ENCODE measurements at regions not wholly inside any gene's neighbourhood (a gene's known extent, or its start where the extent isn't known, plus 50 kb on each side); places are given as distances from the start of the nearest gene placed in this dataset.

DNA sequence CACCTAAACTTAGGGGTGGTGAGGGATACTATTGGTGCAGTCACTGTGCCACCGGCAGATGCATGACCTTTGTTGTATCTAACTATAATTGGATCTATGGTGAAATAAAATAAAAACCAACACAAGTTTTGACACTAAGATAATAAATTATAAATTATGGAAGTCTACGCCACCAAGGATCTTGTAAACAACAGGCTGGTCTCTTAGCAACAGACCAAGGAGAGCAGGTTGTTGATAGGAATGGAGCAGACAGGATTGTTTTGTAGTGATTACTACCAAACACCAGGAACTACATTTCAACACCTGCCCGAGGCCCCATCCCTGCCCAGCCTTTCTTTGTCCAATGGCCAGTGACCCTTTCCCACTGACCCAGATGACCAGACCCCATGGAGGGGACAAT is 1178.0 kb downstream of the VRK1 start:
- Histone ChIP-seq H3K4me1 (ENCODE audit: control insufficient read depth, insufficient read depth, low read length) (no peaks in the 10 kb centered on the region), H3K27me3 (ENCODE audit: control insufficient read depth, insufficient read depth, low read length) (no peaks in the 10 kb centered on the region), H3K9me3 (ENCODE audit: control insufficient read depth, low read depth, low read length) (no peaks in the 10 kb centered on the region), H3K27ac (ENCODE audit: low read length) (no peak overlapping the region), H3K36me3 (ENCODE audit: control insufficient read depth, insufficient read depth, low read length) (no peaks in the 10 kb centered on the region), H3K4me3 (ENCODE audit: low read length) (no peak overlapping the region)
- DNase-seq = no peak
- WGBS (ENCODE audit: insufficient coverage, low lambda C conversion rate) = 60% methylated on average over 1 of the region's 3 CpGs

DNA sequence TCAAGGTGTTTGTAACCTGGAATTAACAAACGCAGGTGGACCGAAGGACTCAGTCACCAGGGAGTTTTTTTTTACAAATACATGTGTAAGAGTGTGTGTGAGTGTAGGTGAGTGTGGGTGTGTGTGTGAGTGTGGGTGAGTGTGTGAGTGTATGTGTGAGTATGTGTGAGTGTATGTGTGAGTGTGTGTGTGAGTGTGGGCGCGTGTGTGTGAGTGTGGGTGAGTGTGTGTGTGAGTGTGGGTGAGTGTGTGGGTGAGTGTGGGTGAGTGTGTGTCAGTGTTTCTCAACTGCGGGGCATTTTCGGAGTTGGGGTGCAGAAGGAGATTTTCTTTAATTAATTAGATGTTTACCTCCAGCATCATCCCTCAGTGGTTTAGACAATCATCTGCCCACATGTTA is 1178.8 kb downstream of the VRK1 start:
- no peaks in the 10 kb centered on the region for H3K27me3 ChIP-seq (ENCODE audit: control insufficient read depth, insufficient read depth, low read length)
- no peaks in the 10 kb centered on the region for H3K4me1 ChIP-seq (ENCODE audit: control insufficient read depth, insufficient read depth, low read length)
- no peaks in the 10 kb centered on the region for H3K9me3 ChIP-seq (ENCODE audit: control insufficient read depth, low read depth, low read length)
- no peaks in the 10 kb centered on the region for H3K36me3 ChIP-seq (ENCODE audit: control insufficient read depth, insufficient read depth, low read length)
- WGBS (ENCODE audit: insufficient coverage, low lambda C conversion rate) = 100% methylated on average over 2 of the region's 6 CpGs
- no peak overlapping the region for H3K4me3 ChIP-seq (ENCODE audit: low read length)
- H3K27ac ChIP-seq (ENCODE audit: low read length) = no peak overlapping the region
- DNase-seq = no peak

DNA sequence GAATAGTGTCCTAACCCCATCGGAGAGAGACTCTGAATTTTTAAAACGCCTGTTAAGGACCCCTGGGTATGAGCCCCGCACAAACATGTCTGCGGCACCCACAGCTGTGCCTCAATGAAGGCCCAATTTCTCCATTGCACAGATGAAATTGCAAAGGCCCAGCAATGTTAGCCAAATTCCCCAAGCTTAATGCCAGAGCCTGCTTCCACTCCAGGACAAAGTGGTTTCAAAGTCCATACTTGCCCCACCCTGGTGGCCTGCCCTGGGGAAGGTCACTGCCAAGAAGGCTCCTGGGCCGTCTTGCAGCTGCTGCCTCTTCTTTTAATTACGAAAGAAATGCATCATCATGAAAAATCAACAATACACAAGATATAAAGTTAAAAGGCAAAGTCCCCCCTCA is 1179.7 kb downstream of the VRK1 start:
- Histone ChIP-seq H3K4me3 (ENCODE audit: low read length) (no peak overlapping the region), H3K27ac (ENCODE audit: low read length) (no peak overlapping the region), H3K36me3 (ENCODE audit: control insufficient read depth, insufficient read depth, low read length) (no peaks in the 10 kb centered on the region), H3K9me3 (ENCODE audit: control insufficient read depth, low read depth, low read length) (no peaks in the 10 kb centered on the region), H3K27me3 (ENCODE audit: control insufficient read depth, insufficient read depth, low read length) (no peaks in the 10 kb centered on the region), H3K4me1 (ENCODE audit: control insufficient read depth, insufficient read depth, low read length) (no peaks in the 10 kb centered on the region)
- WGBS (ENCODE audit: insufficient coverage, low lambda C conversion rate) = no CpG with 5 or more reads among the region's 6 CpGs
- DNase-seq = peak in 1 of 2 donors; percentile 9

DNA sequence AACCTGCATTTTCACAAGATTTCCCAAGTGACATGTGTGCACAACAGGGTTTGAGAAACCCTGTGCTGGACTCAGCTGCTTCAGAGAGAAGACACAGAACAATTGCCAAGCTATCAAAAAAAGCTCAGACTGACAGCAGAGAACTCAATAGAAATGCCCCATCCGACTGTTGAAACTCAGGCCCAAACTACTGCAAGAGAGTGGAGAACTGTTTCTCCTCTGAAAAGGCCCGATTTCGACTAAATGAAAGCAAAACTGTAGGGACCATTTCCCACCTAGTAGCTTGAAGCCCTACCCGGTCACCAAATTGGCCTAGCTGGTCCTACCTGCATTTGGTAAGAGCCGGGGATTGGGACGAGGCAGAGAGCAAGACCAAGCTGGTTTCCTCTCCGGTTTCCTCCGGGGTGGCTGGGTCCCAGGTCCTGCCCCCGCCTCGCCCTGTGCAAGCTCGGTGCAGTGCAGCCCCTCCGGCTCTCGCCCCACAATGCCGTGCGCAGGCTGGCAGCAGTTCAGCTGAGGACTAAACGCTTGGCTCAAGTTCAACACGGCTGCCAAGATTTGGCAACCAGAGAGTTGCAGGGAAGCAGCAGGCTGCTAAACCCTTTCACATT is 1180.6 kb downstream of the VRK1 start:
- WGBS (ENCODE audit: insufficient coverage, low lambda C conversion rate) = no CpG with 5 or more reads among the region's 17 CpGs
- Histone ChIP-seq H3K27me3 (ENCODE audit: control insufficient read depth, insufficient read depth, low read length) (no peaks in the 10 kb centered on the region), H3K36me3 (ENCODE audit: control insufficient read depth, insufficient read depth, low read length) (no peaks in the 10 kb centered on the region), H3K9me3 (ENCODE audit: control insufficient read depth, low read depth, low read length) (no peaks in the 10 kb centered on the region), H3K4me3 (ENCODE audit: low read length) (no peak overlapping the region), H3K27ac (ENCODE audit: low read length) (no peak overlapping the region), H3K4me1 (ENCODE audit: control insufficient read depth, insufficient read depth, low read length) (no peaks in the 10 kb centered on the region)
- peak; percentile 13 to 34 for DNase-seq

DNA sequence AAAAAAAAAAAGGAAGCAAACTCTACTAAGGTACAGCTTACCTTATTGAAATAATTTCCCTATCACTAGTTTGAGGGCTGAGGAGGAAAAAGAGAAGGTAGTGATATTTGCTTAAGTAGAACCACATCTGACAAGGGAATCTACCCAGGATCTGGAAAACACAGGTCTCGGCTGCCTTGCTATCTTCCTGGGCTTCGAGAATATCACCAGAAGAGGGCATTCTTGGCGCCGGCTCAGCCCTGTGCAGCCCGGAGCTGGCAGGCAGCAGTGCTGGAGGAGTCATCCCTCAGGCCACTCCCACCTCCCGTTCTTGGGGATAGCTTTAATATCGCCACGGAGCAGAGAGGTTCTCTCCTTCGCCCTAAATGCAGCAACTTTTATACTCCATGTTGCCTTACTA is 1181.2 kb downstream of the VRK1 start:
- Histone ChIP-seq H3K4me3 (ENCODE audit: low read length) (no peak overlapping the region), H3K9me3 (ENCODE audit: control insufficient read depth, low read depth, low read length) (no peaks in the 10 kb centered on the region), H3K27ac (ENCODE audit: low read length) (no peak overlapping the region), H3K27me3 (ENCODE audit: control insufficient read depth, insufficient read depth, low read length) (no peaks in the 10 kb centered on the region), H3K4me1 (ENCODE audit: control insufficient read depth, insufficient read depth, low read length) (no peaks in the 10 kb centered on the region), H3K36me3 (ENCODE audit: control insufficient read depth, insufficient read depth, low read length) (no peaks in the 10 kb centered on the region)
- DNase-seq = peak; percentile 14 to 46
- WGBS (ENCODE audit: insufficient coverage, low lambda C conversion rate) = no CpG with 5 or more reads among the region's 9 CpGs

DNA sequence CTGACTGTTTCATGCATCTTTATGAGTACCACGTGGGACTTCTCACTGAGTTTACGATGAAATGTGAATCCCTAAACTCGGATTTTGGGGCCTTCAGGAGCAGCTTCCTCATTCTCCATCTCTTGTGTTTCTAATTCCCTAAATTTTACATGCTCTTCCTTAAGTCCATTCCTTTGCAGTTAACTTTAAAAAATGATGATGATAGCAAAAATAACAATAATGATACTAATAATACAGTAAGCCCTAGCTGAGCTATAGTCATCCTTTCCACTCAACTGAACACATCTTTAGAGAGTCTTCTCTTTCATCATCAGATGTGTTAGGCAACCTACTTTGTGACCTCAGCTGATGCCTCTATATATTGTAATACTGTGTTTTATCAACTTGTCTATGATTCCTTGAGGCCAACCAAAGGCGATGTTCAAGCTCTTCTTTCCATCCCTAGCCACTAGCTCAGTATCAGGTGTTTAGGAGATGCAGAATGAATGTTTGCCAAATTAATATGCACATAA is 1196.4 kb downstream of the VRK1 start:
- WGBS (ENCODE audit: insufficient coverage, low lambda C conversion rate) = no CpG with 5 or more reads among the region's 4 CpGs
- no peaks in the 10 kb centered on the region for H3K9me3 ChIP-seq (ENCODE audit: control insufficient read depth, low read depth, low read length)
- H3K27ac ChIP-seq (ENCODE audit: low read length) = no peak overlapping the region
- H3K36me3 ChIP-seq (ENCODE audit: control insufficient read depth, insufficient read depth, low read length) = no peaks in the 10 kb centered on the region
- no peak for DNase-seq
- no peaks in the 10 kb centered on the region for H3K4me1 ChIP-seq (ENCODE audit: control insufficient read depth, insufficient read depth, low read length)
- H3K27me3 ChIP-seq (ENCODE audit: control insufficient read depth, insufficient read depth, low read length) = no peaks in the 10 kb centered on the region
- H3K4me3 ChIP-seq (ENCODE audit: low read length) = no peak overlapping the region

DNA sequence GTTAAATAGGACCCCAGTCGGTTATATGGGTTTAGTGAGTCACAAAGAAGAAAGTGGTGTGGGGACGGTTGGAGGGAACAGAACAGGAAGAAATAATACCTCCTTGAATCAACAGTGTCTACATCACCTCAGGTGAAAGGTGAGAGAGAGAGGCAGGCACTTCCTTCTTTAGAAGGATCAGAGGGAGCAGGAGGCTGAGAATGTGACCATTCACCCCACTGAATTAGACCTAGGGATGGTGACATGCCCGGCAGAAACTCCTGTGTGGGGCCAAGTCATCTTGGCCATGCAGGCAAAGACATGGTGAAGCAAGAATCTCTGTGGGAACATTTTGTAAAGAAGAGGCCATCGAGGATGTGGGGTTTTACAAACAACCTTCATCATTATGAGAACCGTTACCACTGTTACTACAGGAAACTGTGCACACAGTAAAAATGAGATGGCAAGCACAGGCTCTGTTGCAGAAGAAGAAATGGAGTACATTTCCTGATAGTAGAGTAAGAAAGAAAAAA is 1196.9 kb downstream of the VRK1 start:
- Histone ChIP-seq H3K4me3 (ENCODE audit: low read length) (no peak overlapping the region), H3K27ac (ENCODE audit: low read length) (no peak overlapping the region), H3K36me3 (ENCODE audit: control insufficient read depth, insufficient read depth, low read length) (no peaks in the 10 kb centered on the region), H3K27me3 (ENCODE audit: control insufficient read depth, insufficient read depth, low read length) (no peaks in the 10 kb centered on the region), H3K9me3 (ENCODE audit: control insufficient read depth, low read depth, low read length) (no peaks in the 10 kb centered on the region), H3K4me1 (ENCODE audit: control insufficient read depth, insufficient read depth, low read length) (no peaks in the 10 kb centered on the region)
- no peak for DNase-seq
- no CpG with 5 or more reads among the region's 5 CpGs for WGBS (ENCODE audit: insufficient coverage, low lambda C conversion rate)

DNA sequence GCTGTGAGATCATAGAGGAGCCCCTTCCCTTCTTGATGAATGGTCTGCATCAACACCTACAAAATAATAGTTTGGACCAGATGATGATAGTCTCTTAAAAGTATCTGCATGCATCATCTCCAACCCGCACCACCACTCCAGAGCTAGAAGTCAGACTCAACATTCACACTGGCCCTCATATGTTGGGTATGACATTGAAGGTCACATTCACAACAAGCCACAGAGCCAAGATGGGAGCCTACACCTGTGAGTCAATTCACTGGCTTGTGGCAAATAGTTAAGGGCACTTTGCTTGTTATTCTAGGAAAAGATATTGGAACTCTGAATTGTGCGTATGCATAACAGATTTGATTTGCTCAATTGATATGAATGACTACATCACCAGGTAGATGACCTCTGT is 1197.9 kb downstream of the VRK1 start:
- WGBS (ENCODE audit: insufficient coverage, low lambda C conversion rate) = no CpG with 5 or more reads among the region's 2 CpGs
- no peak for DNase-seq
- no peaks in the 10 kb centered on the region for H3K27me3 ChIP-seq (ENCODE audit: control insufficient read depth, insufficient read depth, low read length)
- no peak overlapping the region for H3K4me3 ChIP-seq (ENCODE audit: low read length)
- no peaks in the 10 kb centered on the region for H3K9me3 ChIP-seq (ENCODE audit: control insufficient read depth, low read depth, low read length)
- no peaks in the 10 kb centered on the region for H3K36me3 ChIP-seq (ENCODE audit: control insufficient read depth, insufficient read depth, low read length)
- H3K4me1 ChIP-seq (ENCODE audit: control insufficient read depth, insufficient read depth, low read length) = no peaks in the 10 kb centered on the region
- H3K27ac ChIP-seq (ENCODE audit: low read length) = no peak overlapping the region

DNA sequence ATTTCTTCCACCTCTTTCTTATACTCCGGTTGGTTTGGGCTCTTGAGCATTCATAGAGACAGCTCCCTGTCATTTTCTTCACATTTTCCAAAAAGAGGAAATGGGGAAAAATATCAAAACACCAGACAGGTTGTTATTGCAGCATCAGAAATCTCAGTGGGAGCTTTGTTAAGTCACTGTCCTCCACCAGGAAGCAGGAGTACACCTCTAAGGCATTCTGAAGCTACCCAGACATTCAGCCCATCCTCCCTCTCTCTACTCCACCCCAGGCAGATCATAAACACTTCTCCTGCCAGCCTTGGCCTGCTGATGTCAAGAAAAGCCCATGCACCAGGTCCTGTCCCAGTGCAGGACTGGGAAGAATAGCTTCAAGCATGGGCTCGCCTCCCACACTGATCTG is 1198.3 kb downstream of the VRK1 start:
- no peak for DNase-seq
- Histone ChIP-seq H3K36me3 (ENCODE audit: control insufficient read depth, insufficient read depth, low read length) (no peaks in the 10 kb centered on the region), H3K27me3 (ENCODE audit: control insufficient read depth, insufficient read depth, low read length) (no peaks in the 10 kb centered on the region), H3K27ac (ENCODE audit: low read length) (no peak overlapping the region), H3K4me1 (ENCODE audit: control insufficient read depth, insufficient read depth, low read length) (no peaks in the 10 kb centered on the region), H3K9me3 (ENCODE audit: control insufficient read depth, low read depth, low read length) (no peaks in the 10 kb centered on the region), H3K4me3 (ENCODE audit: low read length) (no peak overlapping the region)
- WGBS (ENCODE audit: insufficient coverage, low lambda C conversion rate) = 100% methylated on average over 1 of the region's 2 CpGs

DNA sequence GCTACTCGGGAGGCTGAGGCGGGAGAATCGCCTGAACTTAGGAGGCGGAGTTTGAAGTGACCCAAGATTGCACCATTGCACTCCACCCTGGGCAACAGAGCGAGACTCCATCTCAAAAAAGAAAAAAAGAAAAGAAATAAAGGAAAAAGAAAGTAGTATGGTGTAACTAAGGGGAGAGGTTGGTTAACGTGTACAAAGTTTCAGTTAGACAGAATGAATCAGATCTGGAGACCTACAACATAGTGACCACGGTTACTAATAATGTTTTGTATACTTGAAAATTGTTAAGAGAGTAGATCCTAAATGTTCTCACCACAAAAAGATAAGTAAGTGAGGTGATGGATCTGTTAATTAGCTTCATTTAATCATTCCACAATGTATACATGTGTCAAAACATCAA is 1208.8 kb downstream of the VRK1 start:
- no peak for DNase-seq
- 93% methylated on average over 4 of the region's 7 CpGs for WGBS (ENCODE audit: insufficient coverage, low lambda C conversion rate)
- Histone ChIP-seq H3K27ac (ENCODE audit: low read length) (no peak overlapping the region), H3K9me3 (ENCODE audit: control insufficient read depth, low read depth, low read length) (no peaks in the 10 kb centered on the region), H3K27me3 (ENCODE audit: control insufficient read depth, insufficient read depth, low read length) (no peaks in the 10 kb centered on the region), H3K36me3 (ENCODE audit: control insufficient read depth, insufficient read depth, low read length) (no peaks in the 10 kb centered on the region), H3K4me1 (ENCODE audit: control insufficient read depth, insufficient read depth, low read length) (no peaks in the 10 kb centered on the region), H3K4me3 (ENCODE audit: low read length) (no peak overlapping the region)
